Neural crest cell (in vitro differentiated cells): ENCODE measurements at regions not wholly inside any gene's neighbourhood (a gene's known extent, or its start where the extent isn't known, plus 50 kb on each side); places are given as distances from the start of the nearest gene placed in this dataset.
A peak's percentile ranks its signal among the peaks of the same experiment; 100 is the strongest.

ENCODE experiments used
- DNase-seq: peaks from one replicate; pipeline ENCODE4 v3.0.0; 2021; ENCODE audit warnings: low read depth, mixed read lengths, low spot score
- H3K27ac Mint-ChIP-seq: one replicate; pipeline ENCODE4 v1.8.0; 2021; ENCODE audit warnings: mild to moderate bottlenecking, mixed read lengths; ENCODE audit not compliant: unreplicated experiment
- H3K27me3 Mint-ChIP-seq: 2 replicates; pipeline ENCODE4 v1.8.0; 2021; ENCODE audit warnings: low read depth, mild to moderate bottlenecking, mixed read lengths
- H3K36me3 Mint-ChIP-seq: 2 replicates; pipeline ENCODE4 v1.8.0; 2021; ENCODE audit warnings: low read depth, mild to moderate bottlenecking, mixed read lengths
- H3K4me1 Mint-ChIP-seq: 2 replicates; pipeline ENCODE4 v1.8.0; 2021; ENCODE audit warnings: mixed read lengths
- H3K4me3 Mint-ChIP-seq: one replicate; pipeline ENCODE4 v1.8.0; 2021; ENCODE audit warnings: mild to moderate bottlenecking, mixed read lengths
- H3K9me3 Mint-ChIP-seq: 2 replicates; pipeline ENCODE4 v1.8.0; 2021; ENCODE audit warnings: mixed read lengths
- CTCF ChIP-seq: fragments of 200-600 bp; sonication (generic); conservative IDR thresholded peaks from 2 replicates; pipeline ENCODE4 v1.5.0; 2021; ENCODE audit warnings: antibody characterized with exemption, mild to moderate bottlenecking

GRCh38 chr20:62547364-62547763, 71.6 kb upstream of the GATA5 start:
- Mint-ChIP-seq H3K4me3 (no peak overlapping the region), H3K36me3 (no peaks in the 10 kb centered on the region), H3K27ac (no peak overlapping the region), H3K4me1 (peaks cover 11% of the 10 kb centered on the region), H3K9me3 (no peaks in the 10 kb centered on the region), H3K27me3 (peaks cover 19% of the 10 kb centered on the region)
- TF ChIP-seq CTCF, result no peak
- DNase-seq, result no peak

GRCh38 chr20:62548471-62548870, 72.7 kb upstream of the GATA5 start:
- DNase-seq, result no peak
- Mint-ChIP-seq H3K27ac (no peak overlapping the region), H3K4me1 (peaks cover 14% of the 10 kb centered on the region), H3K9me3 (no peaks in the 10 kb centered on the region), H3K4me3 (no peak overlapping the region), H3K36me3 (no peaks in the 10 kb centered on the region), H3K27me3 (peaks cover 29% of the 10 kb centered on the region)
- no peak for TF ChIP-seq CTCF

- no peaks in the 10 kb centered on the region for H3K9me3 Mint-ChIP-seq
- H3K4me1 Mint-ChIP-seq, result peaks cover 9% of the 10 kb centered on the region
- no peak for DNase-seq
- no peak overlapping the region for H3K4me3 Mint-ChIP-seq
- peaks cover 34% of the 10 kb centered on the region for H3K27me3 Mint-ChIP-seq
- no peaks in the 10 kb centered on the region for H3K36me3 Mint-ChIP-seq
- no peak overlapping the region for H3K27ac Mint-ChIP-seq
- no peak for TF ChIP-seq CTCF
Measured at GRCh38 chr20:62549029-62549428, 73.2 kb upstream of the GATA5 start.

- Mint-ChIP-seq H3K36me3 (no peaks in the 10 kb centered on the region), H3K4me3 (no peak overlapping the region), H3K4me1 (peaks cover 9% of the 10 kb centered on the region), H3K9me3 (no peaks in the 10 kb centered on the region), H3K27me3 (peaks cover 36% of the 10 kb centered on the region), H3K27ac (no peak overlapping the region)
- no peak for DNase-seq
- no peak for TF ChIP-seq CTCF
Measured at GRCh38 chr20:62549499-62550086, 73.8 kb upstream of the GATA5 start.

GRCh38 chr20:62550087-62550632, 74.4 kb upstream of the GATA5 start:
- H3K4me3 Mint-ChIP-seq, result peak overlapping the region; percentile 75
- H3K27me3 Mint-ChIP-seq, result peaks cover 38% of the 10 kb centered on the region
- no peak for TF ChIP-seq CTCF
- no peak overlapping the region for H3K27ac Mint-ChIP-seq
- DNase-seq, result no peak
- H3K36me3 Mint-ChIP-seq, result no peaks in the 10 kb centered on the region
- H3K4me1 Mint-ChIP-seq, result peaks cover 9% of the 10 kb centered on the region
- no peaks in the 10 kb centered on the region for H3K9me3 Mint-ChIP-seq
